ENCODE measurements at regions not wholly inside any gene's neighbourhood (a gene's known extent, or its start where the extent isn't known, plus 50 kb on each side); places are given as distances from the start of the nearest gene placed in this dataset.

DNA sequence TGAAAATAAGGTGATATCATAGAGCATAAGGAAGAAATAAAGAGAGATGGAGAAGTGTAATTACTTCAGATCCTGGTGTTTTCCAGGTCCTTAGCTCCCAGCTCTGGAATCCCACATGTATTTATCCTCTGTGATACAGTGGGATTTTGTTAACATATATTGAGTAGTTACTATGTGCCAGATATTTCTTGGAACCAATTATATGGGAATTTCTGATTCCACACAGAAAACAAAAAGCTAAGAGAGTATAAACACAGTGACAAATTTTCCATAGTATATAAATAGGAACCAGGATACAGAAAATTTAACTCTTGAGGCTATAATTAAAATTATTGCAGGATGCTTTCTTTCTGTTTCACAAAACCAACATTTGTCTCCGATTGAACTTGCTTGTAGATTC is 1067.5 kb downstream of the PCDH7 start:
- Histone ChIP-seq H3K4me3 (ENCODE audit: extremely low read depth in 1 of 4, insufficient read depth in 2 of 4, low read depth in 3 of 4, low read length in 4 of 4) (no peak overlapping the region), H4K20me1 (replicated peaks in 1 of 2; ENCODE audit: control insufficient read depth in 1 of 2, insufficient read depth in 2 of 2, low read length in 2 of 2) (no peaks in the 10 kb centered on the region), H2AFZ (ENCODE audit: low read length) (no peak overlapping the region), H3K4me2 (ENCODE audit: insufficient read depth in 1 of 2, low read depth in 2 of 2, low read length in 2 of 2) (no peak overlapping the region), H2AK5ac (ENCODE audit: low read depth, low read length) (no peak overlapping the region), H2BK15ac (ENCODE audit: low read length) (no peak overlapping the region), H3K9ac (replicated peaks in 1 of 4; ENCODE audit: extremely low read depth in 1 of 4, low read depth in 3 of 4, low read length in 3 of 4) (no peak overlapping the region), H3K18ac (ENCODE audit: extremely low read depth, low read length) (no peak overlapping the region), H2BK12ac (ENCODE audit: low read depth, low read length) (no peak overlapping the region), H3K9me3 (ENCODE audit: insufficient read depth in 2 of 2, low read depth in 1 of 2, low read length in 1 of 2) (no peaks in the 10 kb centered on the region), H4K8ac (ENCODE audit: extremely low read depth, insufficient read depth, low read length) (no peak overlapping the region), H3K4ac (replicated peaks; ENCODE audit: insufficient read length, low read depth, low read length) (no peak overlapping the region), H2BK20ac (ENCODE audit: low read length) (no peak overlapping the region), H3K23ac (ENCODE audit: insufficient read length) (no peak overlapping the region), H2BK120ac (replicated peaks; ENCODE audit: low read depth, low read length) (no peak overlapping the region), H3K27me3 (replicated peaks in 1 of 4; ENCODE audit: control insufficient read depth in 3 of 4, extremely low read depth in 1 of 4, insufficient read depth in 3 of 4, low read length in 3 of 4) (no peaks in the 10 kb centered on the region), H3K36me3 (ENCODE audit: control insufficient read depth in 2 of 4, insufficient read depth in 4 of 4, low read length in 3 of 4) (no peaks in the 10 kb centered on the region), H3K27ac (ENCODE audit: low read depth, low read length) (no peak overlapping the region), H2BK5ac (ENCODE audit: low read depth, low read length) (no peak overlapping the region), H3K4me1 (replicated peaks in 1 of 4; ENCODE audit: control insufficient read depth in 3 of 4, insufficient read depth in 4 of 4, low read length in 3 of 4) (no peaks in the 10 kb centered on the region), H3K23me2 (ENCODE audit: low read depth, low read length) (no peaks in the 10 kb centered on the region), H4K91ac (replicated peaks; ENCODE audit: insufficient read length, low read length) (no peak overlapping the region), H4K5ac (ENCODE audit: insufficient read length, low read depth, low read length) (no peak overlapping the region), H3K79me1 (ENCODE audit: low read depth, low read length) (no peaks in the 10 kb centered on the region), H3K79me2 (ENCODE audit: control insufficient read depth in 1 of 2, insufficient read depth in 2 of 2, low read length in 2 of 2) (no peaks in the 10 kb centered on the region), H3K56ac (replicated peaks; ENCODE audit: insufficient read length, low read depth, low read length) (no peak overlapping the region), H3K14ac (ENCODE audit: insufficient read length) (no peak overlapping the region)
- POLR2A ChIA-PET (ENCODE audit: partially characterized antibody) = no interaction called here
- DNase-seq (ENCODE audit: low read depth in 1 of 2, low spot score in 2 of 2) = no peak
- CTCF ChIA-PET (ENCODE audit: partially characterized antibody) = no interaction called here
- 85% methylated on average over 1 of the region's 1 CpG; no CpG with 5 or more reads in 1 of the 2 experiments for WGBS, 2 experiments (ENCODE audit: extremely low coverage in 1 of 2, insufficient coverage in 1 of 2, insufficient read length in 1 of 2, insufficient replicate concordance in 2 of 2, low coverage in 1 of 2, low lambda C conversion rate in 2 of 2, missing lambda C conversion rate in 1 of 2)
- TF ChIP-seq SIX5 (IDR thresholded peaks at IDR 0.05; ENCODE audit: low read depth, low read length) (no peak), POLR2A (IDR thresholded peaks at IDR 0.05; ENCODE audit: control extremely low read depth in 1 of 2, low read depth in 2 of 2, low read length in 2 of 2) (no peak), CTBP2 (IDR thresholded peaks at IDR 0.05; ENCODE audit: borderline replicate concordance, insufficient read depth, insufficient read length, low read length) (no peak), SP1 (IDR thresholded peaks at IDR 0.05; ENCODE audit: low read depth, low read length) (no peak), EP300 (IDR thresholded peaks at IDR 0.05; ENCODE audit: borderline replicate concordance in 1 of 2, low read depth in 2 of 2, low read length in 2 of 2) (no peak), JUN (IDR thresholded peaks at IDR 0.05; ENCODE audit: low read depth, low read length) (no peak), FOSL1 (IDR thresholded peaks at IDR 0.05; ENCODE audit: insufficient read depth, low read depth, low read length) (no peak), TEAD4 (IDR thresholded peaks at IDR 0.05; ENCODE audit: low read depth, low read length) (no peak), HDAC6 (IDR thresholded peaks at IDR 0.05; ENCODE audit: low read depth, low read length) (no peak), GTF2F1 (IDR thresholded peaks at IDR 0.05; ENCODE audit: borderline replicate concordance, low read depth, low read length) (no peak), SAP30 (IDR thresholded peaks at IDR 0.05; ENCODE audit: insufficient read depth, insufficient replicate concordance, low read length) (no peak)
- no peak for FAIRE-seq
